ENCODE measurements at regions not wholly inside any gene's neighbourhood (a gene's known extent, or its start where the extent isn't known, plus 50 kb on each side); places are given as distances from the start of the nearest gene placed in this dataset.

GRCh38 chr1:208298593-208299269, 54.5 kb upstream of the PLXNA2 start:
- no peak for DNase-seq

- DNase-seq = no peak
These were observed 56.0 kb upstream of the PLXNA2 start for GRCh38 chr1:208300084-208300770.

- DNase-seq = no peak
These were observed 58.6 kb upstream of the PLXNA2 start for GRCh38 chr1:208302699-208303238.

GRCh38 chr1:208303743-208304712, 59.8 kb upstream of the PLXNA2 start:
- no peak for DNase-seq

GRCh38 chr1:208308221-208308620, 64.0 kb upstream of the PLXNA2 start:
- DNase-seq = no peak

GRCh38 chr1:208309771-208310170, 65.6 kb upstream of the PLXNA2 start:
- no peak for DNase-seq

- no peak for DNase-seq
These were observed 68.5 kb upstream of the PLXNA2 start for GRCh38 chr1:208312706-208313105.

GRCh38 chr1:208314431-208314830, 70.2 kb upstream of the PLXNA2 start:
- no peak for DNase-seq

- no peak for DNase-seq
These were observed 74.1 kb upstream of the PLXNA2 start for GRCh38 chr1:208318150-208318734.

- no peak for DNase-seq
These were observed 79.8 kb upstream of the PLXNA2 start for GRCh38 chr1:208324005-208324404.

- no peak for DNase-seq
These were observed 81.8 kb upstream of the PLXNA2 start for GRCh38 chr1:208326033-208326432.

GRCh38 chr1:208329300-208329699, 85.1 kb upstream of the PLXNA2 start:
- DNase-seq = no peak

- no peak for DNase-seq
These were observed 88.0 kb upstream of the PLXNA2 start for GRCh38 chr1:208332036-208332773.

GRCh38 chr1:208332774-208333126, 88.6 kb upstream of the PLXNA2 start:
- no peak for DNase-seq

- DNase-seq = no peak
These were observed 89.5 kb upstream of the PLXNA2 start for GRCh38 chr1:208333676-208334075.

- DNase-seq = no peak
These were observed 91.4 kb upstream of the PLXNA2 start for GRCh38 chr1:208335371-208336136.

- no peak for DNase-seq
These were observed 91.9 kb upstream of the PLXNA2 start for GRCh38 chr1:208336137-208336518.

GRCh38 chr1:208339911-208340310, 95.7 kb upstream of the PLXNA2 start:
- no peak for DNase-seq

- DNase-seq = no peak
These were observed 99.0 kb upstream of the PLXNA2 start for GRCh38 chr1:208343226-208343625.

GRCh38 chr1:208344202-208344857, 100.1 kb upstream of the PLXNA2 start:
- DNase-seq = no peak

GRCh38 chr1:208347191-208347590, 103.0 kb upstream of the PLXNA2 start:
- no peak for DNase-seq
